HepG2 (cell line): ENCODE measurements at regions not wholly inside any gene's neighbourhood (a gene's known extent, or its start where the extent isn't known, plus 50 kb on each side); places are given as distances from the start of the nearest gene placed in this dataset.

Experiments
- HOXA9 ChIP-seq: sonication (generic); formaldehyde crosslinking; IDR thresholded peaks from 2 replicates; pipeline ENCODE4 v1.8.1; 2022; ENCODE audit warnings: missing genetic modification reagents, mild to moderate bottlenecking, moderate library complexity, borderline replicate concordance
- NR2C2 ChIP-seq: sonication (generic); formaldehyde crosslinking; IDR thresholded peaks from 2 replicates; pipeline ENCODE4 v1.4.0; 2020; ENCODE audit warnings: missing genetic modification reagents, mild to moderate bottlenecking, moderate library complexity, borderline replicate concordance
- RBM39 ChIP-seq: fragments of 200-400 bp; formaldehyde crosslinking; IDR thresholded peaks from one replicate; pipeline ENCODE4 v1.6.1; 2018; ENCODE audit warnings: antibody characterized with exemption, mild to moderate bottlenecking, low read depth, low read length; ENCODE audit not compliant: poor library complexity, severe bottlenecking
- SUZ12 ChIP-seq: fragments of 150-350 bp; IDR thresholded peaks from 2 replicates; pipeline ENCODE4 v1.6.1; 2014; ENCODE audit warnings: low read depth, low read length
- TCF7L2 ChIP-seq: IDR thresholded peaks from 2 replicates; pipeline ENCODE4 v1.6.1; 2011; ENCODE audit warnings: mild to moderate bottlenecking, low read depth, low read length, moderate library complexity
- TOE1 ChIP-seq: sonication (generic); formaldehyde crosslinking; IDR thresholded peaks from 2 replicates; pipeline ENCODE4 v1.4.0; 2020; ENCODE audit warnings: mild to moderate bottlenecking, missing genetic modification reagents
- ZFP1 ChIP-seq: IDR thresholded peaks from 2 replicates; pipeline ENCODE4 v1.6.1; 2016

DNA sequence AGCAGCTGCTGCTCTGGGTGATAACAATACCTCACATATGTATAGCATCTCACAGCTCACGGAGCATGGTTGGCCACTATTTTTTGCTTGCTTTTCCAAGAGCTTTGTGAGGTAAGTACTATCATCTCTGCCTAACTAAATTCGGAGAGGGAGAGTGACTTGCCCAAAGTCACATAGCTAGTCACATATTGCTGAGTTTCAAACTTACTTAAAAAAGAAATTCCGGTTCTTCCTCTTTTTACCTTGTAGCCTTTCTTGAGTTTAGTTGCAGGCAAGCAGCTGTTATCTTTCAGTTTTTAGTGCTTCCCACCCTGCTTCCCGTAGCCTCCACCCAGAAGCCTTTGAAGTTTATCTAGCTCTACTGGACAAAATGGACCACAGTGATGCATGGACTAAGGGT is 309.2 kb downstream of the PDCD6IP start:
- TF ChIP-seq HOXA9 (CRISPR knock-in tag) (no peak), TOE1 (CRISPR knock-in tag) (no peak), ZFP1 (CRISPR knock-in tag) (no peak), NR2C2 (CRISPR knock-in tag) (no peak), RBM39 (no peak), TCF7L2 (no peak), SUZ12 (no peak)
